ENCODE measurements at regions not wholly inside any gene's neighbourhood (a gene's known extent, or its start where the extent isn't known, plus 50 kb on each side); places are given as distances from the start of the nearest gene placed in this dataset.

DNA sequence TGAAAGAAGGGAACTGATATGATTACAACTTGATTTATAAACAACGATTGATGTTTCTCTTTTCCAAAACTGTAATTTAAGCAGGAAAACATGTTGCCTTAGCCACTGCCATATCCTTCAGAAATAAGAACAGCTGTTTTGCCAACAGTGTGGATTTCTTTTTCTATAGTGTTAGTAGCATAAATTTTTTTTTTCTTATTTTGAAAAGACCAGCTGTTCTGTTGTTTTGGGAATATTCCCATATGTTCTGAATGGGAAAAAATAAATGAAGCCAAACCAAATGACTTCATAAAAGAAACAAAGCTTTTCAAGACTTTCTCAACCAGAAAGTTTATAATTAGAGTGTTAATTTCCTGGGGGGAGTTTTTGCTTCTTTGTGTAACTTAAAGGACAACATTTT is 83.9 kb upstream of the ARHGAP24 start:
- peak; percentile 20 for DNase-seq (ENCODE audit: low read depth)

DNA sequence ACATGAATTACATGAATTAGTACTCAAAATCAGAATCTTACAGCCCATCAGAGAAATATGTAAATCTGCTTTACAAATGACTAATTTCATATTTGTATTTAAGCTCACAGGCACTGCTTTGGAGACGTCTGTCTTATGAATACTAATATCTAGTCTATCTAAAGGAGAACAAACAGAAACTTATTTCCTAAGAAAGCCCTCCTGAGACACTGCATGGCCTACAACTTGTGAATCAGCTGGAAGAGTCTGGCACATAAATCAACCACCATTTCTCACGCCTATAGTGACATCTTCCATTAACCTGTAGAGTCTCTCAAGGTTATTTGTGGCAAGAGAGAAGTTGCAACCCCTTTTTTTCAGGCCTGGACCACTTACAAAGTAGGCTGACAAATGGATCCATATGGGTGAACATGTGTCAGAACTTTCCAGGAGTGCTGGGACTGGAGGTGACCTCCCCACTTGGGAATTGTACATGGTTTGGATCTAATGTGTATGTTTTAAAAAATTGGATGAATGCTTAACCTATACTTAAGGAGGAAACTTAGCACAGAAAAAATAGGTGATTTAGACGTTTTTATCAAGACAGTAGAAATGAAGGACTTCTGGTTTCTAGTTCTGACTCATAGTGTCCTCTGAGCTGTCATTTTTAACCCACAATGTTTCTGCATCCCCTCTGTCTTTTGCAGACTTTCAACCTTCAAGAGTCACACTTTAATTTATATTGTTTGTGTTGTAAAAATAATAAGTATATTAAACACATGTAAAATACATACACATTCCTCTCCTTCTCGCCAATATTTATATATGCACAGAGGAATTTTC is 83.2 kb upstream of the ARHGAP24 start:
- DNase-seq (ENCODE audit: low read depth) = no peak

DNA sequence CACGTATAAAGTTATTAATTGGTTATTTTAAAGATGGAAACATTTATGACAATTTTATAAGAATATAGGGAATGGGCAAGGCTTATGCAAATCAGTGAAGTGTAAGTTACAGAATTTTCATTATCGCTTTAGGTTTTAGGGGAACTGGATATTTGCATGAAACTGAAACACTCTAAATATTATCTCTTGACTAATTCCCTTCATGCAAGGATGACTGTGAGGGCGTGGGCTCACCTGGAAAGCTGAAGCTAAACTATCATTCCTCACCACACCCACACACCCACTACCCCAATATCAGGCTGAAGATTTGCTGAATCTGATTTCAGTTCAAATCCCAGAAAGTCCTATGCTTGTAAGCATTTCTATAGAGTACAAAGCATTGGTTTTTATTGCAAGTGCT is 81.7 kb upstream of the ARHGAP24 start:
- DNase-seq (ENCODE audit: low read depth) = no peak

DNA sequence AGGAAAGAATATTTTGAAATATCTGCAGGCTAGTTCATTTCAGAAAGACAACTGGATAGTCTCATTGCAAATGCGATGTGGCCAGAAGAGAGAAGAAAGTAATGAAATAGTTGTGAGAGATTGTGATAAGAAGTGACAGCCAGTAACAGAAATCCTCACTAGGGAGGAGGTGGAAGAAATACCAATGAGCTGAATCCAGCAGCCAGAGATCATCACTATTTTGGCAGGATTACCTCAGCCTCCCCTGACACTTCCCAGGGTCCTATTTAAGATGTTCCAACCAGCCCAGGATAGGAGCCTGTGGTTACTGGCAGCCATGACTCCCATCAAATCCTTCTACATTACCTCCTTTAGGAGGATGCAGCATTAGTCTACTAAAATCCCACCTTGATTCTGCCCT is 76.7 kb upstream of the ARHGAP24 start:
- DNase-seq (ENCODE audit: low read depth) = peak; percentile 92

DNA sequence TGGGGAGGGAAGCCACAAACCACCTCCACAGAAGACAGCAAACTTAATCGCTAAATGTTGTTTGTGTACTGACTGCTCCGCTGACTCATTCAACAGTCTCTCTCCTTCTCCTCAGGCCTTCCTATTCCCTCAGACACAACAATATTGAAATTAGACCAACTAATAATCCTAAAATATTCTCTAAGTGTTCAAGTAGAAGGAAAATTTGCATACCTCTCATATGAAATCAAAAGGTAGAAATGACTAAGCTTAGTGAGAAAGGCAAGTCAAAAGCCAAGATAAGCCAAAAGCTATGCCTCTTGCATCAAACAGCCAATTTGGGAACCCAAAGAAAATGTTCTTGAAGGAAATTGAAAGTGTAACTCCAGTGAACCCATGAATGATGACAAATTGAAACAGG is 75.7 kb upstream of the ARHGAP24 start:
- DNase-seq (ENCODE audit: low read depth) = no peak

DNA sequence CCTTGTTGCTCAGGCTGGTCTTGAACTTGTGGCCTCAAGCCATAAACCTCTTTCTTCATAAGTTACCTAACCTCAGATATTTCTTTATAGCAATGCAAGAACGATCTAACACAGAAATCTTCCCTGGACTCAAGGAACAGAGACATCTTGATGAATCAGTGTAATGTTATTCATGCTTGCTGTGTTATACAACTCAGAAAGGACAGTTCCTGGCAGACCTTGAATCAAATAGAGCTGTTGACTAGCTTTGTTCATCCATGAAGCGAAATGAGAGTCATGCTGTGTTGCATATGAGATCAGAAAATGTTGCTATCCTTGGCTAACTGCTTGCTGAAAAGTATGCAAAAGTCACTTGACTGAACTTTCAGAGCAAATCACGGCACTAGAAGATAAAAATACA is 72.6 kb upstream of the ARHGAP24 start:
- no peak for DNase-seq (ENCODE audit: low read depth)

DNA sequence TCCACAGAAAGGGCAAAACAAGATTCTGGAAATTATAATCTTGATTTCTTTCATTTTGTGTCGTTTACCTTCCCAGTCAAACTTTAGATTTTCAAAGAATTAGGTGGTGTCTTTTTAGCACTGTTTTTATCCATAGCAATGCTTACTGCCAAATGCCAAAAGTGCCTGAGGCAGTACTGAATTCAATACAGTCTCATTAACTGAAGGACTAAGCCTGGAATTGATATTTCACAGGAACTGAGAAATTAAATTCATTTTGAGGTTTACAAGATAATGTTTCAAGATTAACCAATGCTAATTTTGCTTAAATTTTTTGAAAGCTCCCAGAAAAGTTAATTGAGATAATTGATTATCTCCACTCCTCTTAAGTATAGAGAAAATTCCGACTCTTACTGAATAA is 68.8 kb upstream of the ARHGAP24 start:
- no peak for DNase-seq (ENCODE audit: low read depth)

DNA sequence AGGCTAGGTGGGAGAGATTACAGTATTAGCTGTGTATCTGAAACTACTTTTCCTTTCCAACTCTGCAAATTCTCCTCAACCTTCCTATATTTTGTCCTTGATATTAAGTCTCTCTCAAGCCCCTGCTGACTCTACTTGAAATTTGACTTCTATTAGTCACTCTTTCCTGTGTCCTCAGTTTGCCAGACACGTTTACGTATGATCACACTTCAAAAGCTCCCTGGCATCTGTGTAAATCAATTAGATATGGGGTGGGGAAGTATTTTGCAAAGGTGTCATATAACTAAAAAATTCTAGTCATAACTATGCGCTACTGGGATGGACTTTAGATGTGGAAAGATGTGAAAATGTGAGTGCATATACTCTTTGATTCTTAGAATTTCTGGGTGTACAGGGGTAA is 67.4 kb upstream of the ARHGAP24 start:
- no peak for DNase-seq (ENCODE audit: low read depth)

GRCh38 chr4:85408301-85408700 is 66.6 kb upstream of the ARHGAP24 start:
- DNase-seq (ENCODE audit: low read depth) = no peak

- no peak for DNase-seq (ENCODE audit: low read depth)
Measured at GRCh38 chr4:85409251-85409650, 65.7 kb upstream of the ARHGAP24 start.

GRCh38 chr4:85411386-85411785 is 63.6 kb upstream of the ARHGAP24 start:
- DNase-seq (ENCODE audit: low read depth) = no peak

GRCh38 chr4:85414972-85415371 is 60.0 kb upstream of the ARHGAP24 start:
- no peak for DNase-seq (ENCODE audit: low read depth)

DNA sequence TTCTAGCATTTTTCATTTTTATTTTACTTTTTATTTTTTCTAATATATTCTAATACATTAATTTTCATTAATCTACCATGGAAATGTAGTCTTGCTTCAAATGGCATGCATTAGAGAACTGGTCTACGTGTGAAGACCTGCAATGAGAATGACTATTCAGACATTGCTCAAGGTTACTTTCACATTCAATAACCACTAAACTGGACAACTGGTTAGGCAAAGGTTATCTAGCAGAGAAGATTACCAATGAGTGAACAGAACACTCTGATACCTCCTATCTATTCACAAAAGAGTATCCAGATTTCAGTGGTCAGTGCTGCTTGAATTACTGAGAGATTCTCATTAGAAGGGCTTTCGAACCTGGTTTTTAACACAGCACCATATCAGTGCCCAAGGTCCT is 58.9 kb upstream of the ARHGAP24 start:
- DNase-seq (ENCODE audit: low read depth) = no peak

GRCh38 chr4:85419103-85419502 is 55.8 kb upstream of the ARHGAP24 start:
- no peak for DNase-seq (ENCODE audit: low read depth)

- no peak for DNase-seq (ENCODE audit: low read depth)
Measured at GRCh38 chr4:85420831-85421230, 54.1 kb upstream of the ARHGAP24 start.

GRCh38 chr4:85423431-85423830 is 51.5 kb upstream of the ARHGAP24 start:
- peak; percentile 85 for DNase-seq (ENCODE audit: low read depth)

Data from myocyte (in vitro differentiated cells).